GM23248 (cell line): ENCODE measurements at regions not wholly inside any gene's neighbourhood (a gene's known extent, or its start where the extent isn't known, plus 50 kb on each side); places are given as distances from the start of the nearest gene placed in this dataset.

ENCODE experiments used
- DNase-seq: peaks from one replicate; pipeline ENCODE4 v3.0.0-alpha.2; 2015
- H2AFZ ChIP-seq: fragments of 200-600 bp; sonication (generic); 2 replicates; pipeline ENCODE4 v1.6.1; 2016; ENCODE audit warnings: antibody characterized with exemption
- H3F3A ChIP-seq: fragments of 200-600 bp; sonication (generic); 2 replicates; pipeline ENCODE4 v1.6.1; 2016; ENCODE audit warnings: mild to moderate bottlenecking, antibody characterized with exemption, mixed run types; ENCODE audit not compliant: insufficient read depth
- H3K27ac ChIP-seq: fragments of 200-600 bp; sonication (generic); 2 replicates; pipeline ENCODE4 v1.5.1; 2016; ENCODE audit warnings: mild to moderate bottlenecking
- H3K27me3 ChIP-seq: fragments of 200-600 bp; sonication (generic); replicated peaks from 2 replicates; pipeline ENCODE4 v1.6.1; 2016; ENCODE audit warnings: mild to moderate bottlenecking; ENCODE audit not compliant: insufficient read depth
- H3K36me3 ChIP-seq: fragments of 200-600 bp; sonication (generic); 2 replicates; pipeline ENCODE4 v1.6.1; 2016; ENCODE audit warnings: low read depth, mild to moderate bottlenecking
- H3K4me1 ChIP-seq: fragments of 200-600 bp; sonication (generic); 2 replicates; pipeline ENCODE4 v1.6.1; 2016; ENCODE audit warnings: mild to moderate bottlenecking; ENCODE audit not compliant: insufficient read depth
- H3K4me2 ChIP-seq: fragments of 200-600 bp; sonication (generic); one replicate; pipeline ENCODE4 v1.6.1; 2016; ENCODE audit warnings: mild to moderate bottlenecking; ENCODE audit not compliant: unreplicated experiment
- H3K4me3 ChIP-seq: fragments of 200-600 bp; sonication (generic); 2 replicates; pipeline ENCODE4 v1.5.1; 2016; ENCODE audit warnings: mild to moderate bottlenecking
- H3K79me2 ChIP-seq: fragments of 200-600 bp; sonication (generic); 2 replicates; pipeline ENCODE4 v1.6.1; 2016; ENCODE audit warnings: mild to moderate bottlenecking; ENCODE audit not compliant: insufficient read depth
- H3K9ac ChIP-seq: fragments of 200-600 bp; sonication (generic); 2 replicates; pipeline ENCODE4 v1.6.1; 2016; ENCODE audit warnings: mild to moderate bottlenecking
- H3K9me2 ChIP-seq: fragments of 200-600 bp; sonication (generic); 2 replicates; pipeline ENCODE4 v1.6.1; 2016; ENCODE audit warnings: mixed run types, mild to moderate bottlenecking, moderate library complexity; ENCODE audit not compliant: insufficient read depth
- H3K9me3 ChIP-seq: fragments of 200-600 bp; sonication (generic); one replicate; pipeline ENCODE4 v1.6.1; 2017; ENCODE audit warnings: low read depth
- H4K20me1 ChIP-seq: fragments of 200-600 bp; sonication (generic); 2 replicates; pipeline ENCODE4 v1.6.0; 2016; ENCODE audit not compliant: insufficient read depth
- EZH2 ChIP-seq: fragments of 200-600 bp; sonication (generic); IDR thresholded peaks from 2 replicates; pipeline ENCODE4 v1.6.1; 2018; ENCODE audit warnings: antibody characterized with exemption, mild to moderate bottlenecking; ENCODE audit not compliant: insufficient read depth, poor library complexity, severe bottlenecking
- EZH2phosphoT487 ChIP-seq: fragments of 200-600 bp; sonication (generic); IDR thresholded peaks from 2 replicates; pipeline ENCODE4 v1.6.1; 2018; ENCODE audit warnings: antibody characterized with exemption, moderate library complexity, mild to moderate bottlenecking, low read depth; ENCODE audit not compliant: insufficient read depth
- WGBS, 2 experiments: methylation state at CpG; one replicate each; pipeline ENCODE4 v1.1.6; 2015 to 2017; ENCODE audit warnings: low lambda C conversion rate in 2 of 2, low coverage in 1 of 2; ENCODE audit errors: missing lambda C conversion rate in 2 of 2; 5-methylcytosine and 5-hydroxymethylcytosine counted together
- in situ Hi-C: fragments of 300-500 bp; cut with MboI; formaldehyde crosslinking; loops from 2 replicates; pipeline ENCODE4 v1.15.0; 2020

- peaks cover 17% of the 10 kb centered on the region for H3K4me1 ChIP-seq
- no peak overlapping the region for H2AFZ ChIP-seq
- in situ Hi-C loops = no loop called here
- WGBS, 2 experiments = 62 to 68% methylated on average over 3 of the region's 3 CpGs
- DNase-seq = no peak
- no peak overlapping the region for H3K4me2 ChIP-seq
- H3K27me3 ChIP-seq = no peaks in the 10 kb centered on the region
- H3K79me2 ChIP-seq = no peaks in the 10 kb centered on the region
- H3F3A ChIP-seq = peaks cover 7% of the 10 kb centered on the region
- no peak for TF ChIP-seq EZH2
- TF ChIP-seq EZH2phosphoT487 = no peak
- no peaks in the 10 kb centered on the region for H3K9me3 ChIP-seq
- no peak overlapping the region for H3K9ac ChIP-seq
- no peaks in the 10 kb centered on the region for H3K9me2 ChIP-seq
- no peak overlapping the region for H3K4me3 ChIP-seq
- H4K20me1 ChIP-seq = no peaks in the 10 kb centered on the region
- no peak overlapping the region for H3K27ac ChIP-seq
- no peaks in the 10 kb centered on the region for H3K36me3 ChIP-seq
Measured at GRCh38 chr6:113570641-113571040, 286.5 kb upstream of the MARCKS start.

- Histone ChIP-seq H3K9me2 (no peaks in the 10 kb centered on the region), H3K79me2 (no peaks in the 10 kb centered on the region), H3K27ac (no peak overlapping the region), H3K4me1 (peaks cover 13% of the 10 kb centered on the region; the same call in 1 of the 2 replicates), H4K20me1 (no peaks in the 10 kb centered on the region), H3K4me3 (no peak overlapping the region), H2AFZ (no peak overlapping the region), H3K36me3 (no peaks in the 10 kb centered on the region), H3F3A (no peaks in the 10 kb centered on the region), H3K4me2 (no peak overlapping the region), H3K9me3 (no peaks in the 10 kb centered on the region), H3K27me3 (no peaks in the 10 kb centered on the region), H3K9ac (no peak overlapping the region)
- no peak for DNase-seq
- in situ Hi-C loops = no loop called here
- 76 to 83% methylated on average over 4 of the region's 4 CpGs for WGBS, 2 experiments
- TF ChIP-seq EZH2 (no peak), EZH2phosphoT487 (no peak)
Measured at GRCh38 chr6:113574147-113574546, 283.0 kb upstream of the MARCKS start.

- TF ChIP-seq EZH2phosphoT487 (no peak), EZH2 (no peak)
Measured at GRCh38 chr6:113576310-113576709, 280.8 kb upstream of the MARCKS start.

GRCh38 chr6:113578691-113579090 is 278.5 kb upstream of the MARCKS start:
- no peak overlapping the region for H3K4me2 ChIP-seq
- no peak for DNase-seq
- H3K9ac ChIP-seq = no peak overlapping the region
- no peaks in the 10 kb centered on the region for H3K9me3 ChIP-seq
- no peak overlapping the region for H3K27ac ChIP-seq
- no peak for TF ChIP-seq EZH2phosphoT487
- TF ChIP-seq EZH2 = no peak
- H3K27me3 ChIP-seq = no peaks in the 10 kb centered on the region
- no peaks in the 10 kb centered on the region for H3K79me2 ChIP-seq
- no peak overlapping the region for H2AFZ ChIP-seq
- H3K36me3 ChIP-seq = no peaks in the 10 kb centered on the region
- no peaks in the 10 kb centered on the region for H3K4me1 ChIP-seq
- 92 to 95% methylated on average over 3 of the region's 3 CpGs for WGBS, 2 experiments
- H3K4me3 ChIP-seq = no peak overlapping the region
- no peaks in the 10 kb centered on the region for H3K9me2 ChIP-seq
- no peaks in the 10 kb centered on the region for H3F3A ChIP-seq
- no peaks in the 10 kb centered on the region for H4K20me1 ChIP-seq
- in situ Hi-C loops = no loop called here

More at GRCh38 chr6:113576310-113576709, 280.8 kb upstream of the MARCKS start:
- Histone ChIP-seq H3F3A (no peaks in the 10 kb centered on the region), H4K20me1 (no peaks in the 10 kb centered on the region), H3K4me2 (no peak overlapping the region), H3K36me3 (no peaks in the 10 kb centered on the region), H3K9me3 (no peaks in the 10 kb centered on the region), H3K9me2 (no peaks in the 10 kb centered on the region), H2AFZ (no peak overlapping the region), H3K4me3 (no peak overlapping the region), H3K4me1 (no peaks in the 10 kb centered on the region), H3K27me3 (no peaks in the 10 kb centered on the region), H3K9ac (no peak overlapping the region), H3K27ac (no peak overlapping the region), H3K79me2 (no peaks in the 10 kb centered on the region)
- DNase-seq = no peak
- in situ Hi-C loops = no loop called here

GRCh38 chr6:113584767-113585166 is 272.4 kb upstream of the MARCKS start:
- no peak overlapping the region for H3K4me3 ChIP-seq
- H4K20me1 ChIP-seq = no peaks in the 10 kb centered on the region
- H2AFZ ChIP-seq = no peak overlapping the region
- no peaks in the 10 kb centered on the region for H3K27me3 ChIP-seq
- H3K36me3 ChIP-seq = no peaks in the 10 kb centered on the region
- in situ Hi-C loops = no loop called here
- TF ChIP-seq EZH2phosphoT487 (no peak), EZH2 (no peak)
- H3K9ac ChIP-seq = no peak overlapping the region
- no peak overlapping the region for H3K4me2 ChIP-seq
- H3K9me2 ChIP-seq = no peaks in the 10 kb centered on the region
- peaks cover 30% of the 10 kb centered on the region for H3K4me1 ChIP-seq
- peaks cover 17% of the 10 kb centered on the region for H3F3A ChIP-seq
- 98 to 99% methylated on average over 4 of the region's 4 CpGs for WGBS, 2 experiments
- no peak for DNase-seq
- no peak overlapping the region for H3K27ac ChIP-seq
- no peaks in the 10 kb centered on the region for H3K79me2 ChIP-seq
- no peaks in the 10 kb centered on the region for H3K9me3 ChIP-seq
